ENCODE measurements at regions not wholly inside any gene's neighbourhood (a gene's known extent, or its start where the extent isn't known, plus 50 kb on each side); places are given as distances from the start of the nearest gene placed in this dataset.
A peak's percentile ranks its signal among the peaks of the same experiment; 100 is the strongest.
"Not testable (repeated sequence)": the region's sequence is repeated elsewhere in the genome, so short reads cannot be mapped to it uniquely, and the experiment has no call there.

GRCh38 chr13:83201506-83201905 lies 680.8 kb downstream of the SLITRK1 start:
- FAIRE-seq: no peak

GRCh38 chr13:83197316-83197715 lies 685.0 kb downstream of the SLITRK1 start:
- FAIRE-seq: no peak

- no peak for FAIRE-seq
Observed at GRCh38 chr13:83190020-83190419, 692.3 kb downstream of the SLITRK1 start.

GRCh38 chr13:83184819-83185218 lies 697.5 kb downstream of the SLITRK1 start:
- no peak for FAIRE-seq

GRCh38 chr13:83184150-83184475 lies 698.2 kb downstream of the SLITRK1 start:
- no peak for FAIRE-seq

GRCh38 chr13:83183439-83184149 lies 698.7 kb downstream of the SLITRK1 start:
- no peak for FAIRE-seq

- FAIRE-seq: no peak
Observed at GRCh38 chr13:83182845-83183244, 699.4 kb downstream of the SLITRK1 start.

GRCh38 chr13:83178008-83178407 lies 704.3 kb downstream of the SLITRK1 start:
- peak; percentile 39 for FAIRE-seq

GRCh38 chr13:83168590-83168989 lies 713.7 kb downstream of the SLITRK1 start:
- no peak for FAIRE-seq

GRCh38 chr13:83167203-83167602 lies 715.1 kb downstream of the SLITRK1 start:
- FAIRE-seq: no peak

GRCh38 chr13:83166550-83166949 lies 715.7 kb downstream of the SLITRK1 start:
- FAIRE-seq: no peak

GRCh38 chr13:83162493-83162892 lies 719.8 kb downstream of the SLITRK1 start:
- FAIRE-seq: no peak

- no peak for FAIRE-seq
Observed at GRCh38 chr13:83153848-83154247, 728.4 kb downstream of the SLITRK1 start.

- no peak for FAIRE-seq
Observed at GRCh38 chr13:83151308-83151660, 731.0 kb downstream of the SLITRK1 start.

- FAIRE-seq: no peak
Observed at GRCh38 chr13:83150616-83151307, 731.5 kb downstream of the SLITRK1 start.

- no peak for FAIRE-seq
Observed at GRCh38 chr13:83136660-83137059, 745.6 kb downstream of the SLITRK1 start.

GRCh38 chr13:83125791-83126190 lies 756.5 kb downstream of the SLITRK1 start:
- no peak for FAIRE-seq

- FAIRE-seq: no peak
Observed at GRCh38 chr13:83121896-83122295, 760.4 kb downstream of the SLITRK1 start.

GRCh38 chr13:83117046-83117445 lies 765.2 kb downstream of the SLITRK1 start:
- FAIRE-seq: no peak

- not testable (repeated sequence) for FAIRE-seq
Observed at GRCh38 chr13:83101574-83102247, 780.6 kb downstream of the SLITRK1 start.

GRCh38 chr13:83100237-83100636 lies 782.0 kb downstream of the SLITRK1 start:
- FAIRE-seq: no peak

- FAIRE-seq: no peak
Observed at GRCh38 chr13:83088858-83089257, 793.4 kb downstream of the SLITRK1 start.

- FAIRE-seq: no peak
Observed at GRCh38 chr13:83086948-83087347, 795.3 kb downstream of the SLITRK1 start.

GRCh38 chr13:83086088-83086487 lies 796.2 kb downstream of the SLITRK1 start:
- FAIRE-seq: no peak

Data from A204.1 (cell line).